ENCODE measurements at regions not wholly inside any gene's neighbourhood (a gene's known extent, or its start where the extent isn't known, plus 50 kb on each side); places are given as distances from the start of the nearest gene placed in this dataset.

- TF ChIP-seq, protein P1, sequence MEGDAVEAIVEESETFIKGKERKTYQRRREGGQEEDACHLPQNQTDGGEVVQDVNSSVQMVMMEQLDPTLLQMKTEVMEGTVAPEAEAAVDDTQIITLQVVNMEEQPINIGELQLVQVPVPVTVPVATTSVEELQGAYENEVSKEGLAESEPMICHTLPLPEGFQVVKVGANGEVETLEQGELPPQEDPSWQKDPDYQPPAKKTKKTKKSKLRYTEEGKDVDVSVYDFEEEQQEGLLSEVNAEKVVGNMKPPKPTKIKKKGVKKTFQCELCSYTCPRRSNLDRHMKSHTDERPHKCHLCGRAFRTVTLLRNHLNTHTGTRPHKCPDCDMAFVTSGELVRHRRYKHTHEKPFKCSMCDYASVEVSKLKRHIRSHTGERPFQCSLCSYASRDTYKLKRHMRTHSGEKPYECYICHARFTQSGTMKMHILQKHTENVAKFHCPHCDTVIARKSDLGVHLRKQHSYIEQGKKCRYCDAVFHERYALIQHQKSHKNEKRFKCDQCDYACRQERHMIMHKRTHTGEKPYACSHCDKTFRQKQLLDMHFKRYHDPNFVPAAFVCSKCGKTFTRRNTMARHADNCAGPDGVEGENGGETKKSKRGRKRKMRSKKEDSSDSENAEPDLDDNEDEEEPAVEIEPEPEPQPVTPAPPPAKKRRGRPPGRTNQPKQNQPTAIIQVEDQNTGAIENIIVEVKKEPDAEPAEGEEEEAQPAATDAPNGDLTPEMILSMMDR (IDR thresholded peaks at IDR 0.05), result no peak
- no peak for TF ChIP-seq POLR2A (IDR thresholded peaks at IDR 0.05)
Observed at GRCh38 chr2:226077031-226077430, 677.5 kb downstream of the NYAP2 start.

Measured in heart left ventricle (tissue), 13 donors.